Prostate gland (tissue), 2 donors: ENCODE measurements at regions not wholly inside any gene's neighbourhood (a gene's known extent, or its start where the extent isn't known, plus 50 kb on each side); places are given as distances from the start of the nearest gene placed in this dataset.

Experiments
- CTCF ChIP-seq, 4 experiments: fragments of 200-600 bp in 2 of 4; fragments of 450-650 bp in 2 of 4; sonication (generic) in 2 of 4; IDR thresholded peaks; 1 replicate in 3 of 4; 2 replicates in 1 of 4; pipeline ENCODE4 v1.5.1; 2016 to 2019; ENCODE audit warnings: antibody characterized with exemption in 4 of 4, mild to moderate bottlenecking in 2 of 4, moderate library complexity in 2 of 4
- POLR2A ChIP-seq: fragments of 450-650 bp; IDR thresholded peaks from one replicate; pipeline ENCODE4 v1.6.1; 2016; ENCODE audit warnings: antibody characterized with exemption, mild to moderate bottlenecking

GRCh38 chr11:11071486-11071885, 213.6 kb upstream of the ZBED5 start:
- TF ChIP-seq POLR2A (no peak), CTCF (IDR thresholded peaks at IDR 0.05) (no peak)
